ENCODE measurements at regions not wholly inside any gene's neighbourhood (a gene's known extent, or its start where the extent isn't known, plus 50 kb on each side); places are given as distances from the start of the nearest gene placed in this dataset.
"Not testable (repeated sequence)": the region's sequence is repeated elsewhere in the genome, so short reads cannot be mapped to it uniquely, and the experiment has no call there.

- DNase-seq (ENCODE audit: low spot score), result not testable (repeated sequence)
Measured at GRCh38 chr7:67916111-67916510, 919.5 kb downstream of the TYW1 start.

- peak; percentile 59 for DNase-seq (ENCODE audit: low spot score)
Measured at GRCh38 chr7:67916571-67917436, 920.2 kb downstream of the TYW1 start.

GRCh38 chr7:67917437-67917755 is 920.8 kb downstream of the TYW1 start:
- no peak for DNase-seq (ENCODE audit: low spot score)

GRCh38 chr7:67918158-67918557 is 921.5 kb downstream of the TYW1 start:
- DNase-seq (ENCODE audit: low spot score), result no peak

- DNase-seq (ENCODE audit: low spot score), result no peak
Measured at GRCh38 chr7:67923286-67923685, 926.7 kb downstream of the TYW1 start.

GRCh38 chr7:67928141-67928540 is 931.5 kb downstream of the TYW1 start:
- DNase-seq (ENCODE audit: low spot score), result no peak

GRCh38 chr7:67936447-67936846 is 939.8 kb downstream of the TYW1 start:
- DNase-seq (ENCODE audit: low spot score), result not testable (repeated sequence)

- no peak for DNase-seq (ENCODE audit: low spot score)
Measured at GRCh38 chr7:67940400-67940799, 943.8 kb downstream of the TYW1 start.

- DNase-seq (ENCODE audit: low spot score), result peak; percentile 22
Measured at GRCh38 chr7:67947191-67947590, 950.6 kb downstream of the TYW1 start.

GRCh38 chr7:67947646-67948045 is 951.0 kb downstream of the TYW1 start:
- no peak for DNase-seq (ENCODE audit: low spot score)

- no peak for DNase-seq (ENCODE audit: low spot score)
Measured at GRCh38 chr7:67950321-67951083, 953.9 kb downstream of the TYW1 start.

- no peak for DNase-seq (ENCODE audit: low spot score)
Measured at GRCh38 chr7:67955061-67955460, 958.4 kb downstream of the TYW1 start.

- no peak for DNase-seq (ENCODE audit: low spot score)
Measured at GRCh38 chr7:67962863-67963262, 966.2 kb downstream of the TYW1 start.

- DNase-seq (ENCODE audit: low spot score), result no peak
Measured at GRCh38 chr7:67976490-67976889, 979.9 kb downstream of the TYW1 start.

GRCh38 chr7:67983486-67983885 is 986.9 kb downstream of the TYW1 start:
- DNase-seq (ENCODE audit: low spot score), result no peak

- DNase-seq (ENCODE audit: low spot score), result no peak
Measured at GRCh38 chr7:67984326-67984725, 987.7 kb downstream of the TYW1 start.

GRCh38 chr7:67989142-67989541 is 992.5 kb downstream of the TYW1 start:
- no peak for DNase-seq (ENCODE audit: low spot score)

GRCh38 chr7:67990003-67990402 is 993.4 kb downstream of the TYW1 start:
- no peak for DNase-seq (ENCODE audit: low spot score)

GRCh38 chr7:67990716-67991115 is 994.1 kb downstream of the TYW1 start:
- no peak for DNase-seq (ENCODE audit: low spot score)

- DNase-seq (ENCODE audit: low spot score), result no peak
Measured at GRCh38 chr7:67992287-67992686, 995.7 kb downstream of the TYW1 start.

- no peak for DNase-seq (ENCODE audit: low spot score)
Measured at GRCh38 chr7:68005992-68006391, 1009.4 kb downstream of the TYW1 start.

- no peak for DNase-seq (ENCODE audit: low spot score)
Measured at GRCh38 chr7:68006619-68007018, 1010.0 kb downstream of the TYW1 start.

GRCh38 chr7:68009716-68010115 is 1013.1 kb downstream of the TYW1 start:
- DNase-seq (ENCODE audit: low spot score), result no peak
